ENCODE measurements at regions not wholly inside any gene's neighbourhood (a gene's known extent, or its start where the extent isn't known, plus 50 kb on each side); places are given as distances from the start of the nearest gene placed in this dataset.

GRCh38 chr10:28971255-28971654, 293.9 kb downstream of the BAMBI start:
- TF ChIP-seq CTCF (IDR thresholded peaks at IDR 0.05; ENCODE audit: low read depth, low read length, poor library complexity, severe bottlenecking) (no peak), EZH2phosphoT487 (IDR thresholded peaks at IDR 0.05; ENCODE audit: borderline replicate concordance, low read length) (no peak)

All from DOHH2 (cell line).